Ascending aorta (tissue), 2 donors: ENCODE measurements at regions not wholly inside any gene's neighbourhood (a gene's known extent, or its start where the extent isn't known, plus 50 kb on each side); places are given as distances from the start of the nearest gene placed in this dataset.
"Not testable (repeated sequence)": the region's sequence is repeated elsewhere in the genome, so short reads cannot be mapped to it uniquely, and the experiment has no call there.

Source experiments
- DNase-seq, 2 donors: peaks; one replicate each; pipeline ENCODE4 v3.0.0-alpha.2; 2019; ENCODE audit warnings: low spot score in 2 of 2
- H3K27ac ChIP-seq, 2 donors: fragments of 200-600 bp; sonication (generic); one replicate each; pipeline ENCODE4 v1.5.1; 2016 to 2017; ENCODE audit warnings: mild to moderate bottlenecking in 1 of 2
- H3K27me3 ChIP-seq: fragments of 200-600 bp; sonication (generic); one replicate; pipeline ENCODE4 v1.5.1; 2017
- H3K36me3 ChIP-seq, 2 donors: fragments of 200-600 bp; sonication (generic); one replicate each; pipeline ENCODE4 v1.5.1; 2016
- H3K4me1 ChIP-seq, 2 donors: fragments of 200-600 bp; sonication (generic); one replicate each; pipeline ENCODE4 v1.5.1; 2016 to 2017; ENCODE audit warnings: mild to moderate bottlenecking in 1 of 2
- H3K4me3 ChIP-seq, 2 donors: fragments of 200-600 bp; sonication (generic); one replicate each; pipeline ENCODE4 v1.5.1; 2016 to 2017; ENCODE audit warnings: mild to moderate bottlenecking in 1 of 2
- H3K9me3 ChIP-seq, 2 donors: fragments of 200-600 bp; sonication (generic); one replicate each; pipeline ENCODE4 v1.5.1; 2016
- intact Hi-C: fragments of 100-400 bp; cut with DNase I; formaldehyde crosslinking; loops from one replicate; pipeline ENCODE4 v1.15.1; 2023
- TF ChIP-seq, protein P1 (sequence below), 3 experiments: fragments of 200-600 bp in 2 of 3; fragments of 450-650 bp in 1 of 3; sonication (generic) in 2 of 3; IDR thresholded peaks; one replicate each; pipeline ENCODE4 v1.5.1; 2016 to 2019; ENCODE audit warnings: antibody characterized with exemption in 3 of 3, mild to moderate bottlenecking in 1 of 3, moderate library complexity in 1 of 3

DNA sequence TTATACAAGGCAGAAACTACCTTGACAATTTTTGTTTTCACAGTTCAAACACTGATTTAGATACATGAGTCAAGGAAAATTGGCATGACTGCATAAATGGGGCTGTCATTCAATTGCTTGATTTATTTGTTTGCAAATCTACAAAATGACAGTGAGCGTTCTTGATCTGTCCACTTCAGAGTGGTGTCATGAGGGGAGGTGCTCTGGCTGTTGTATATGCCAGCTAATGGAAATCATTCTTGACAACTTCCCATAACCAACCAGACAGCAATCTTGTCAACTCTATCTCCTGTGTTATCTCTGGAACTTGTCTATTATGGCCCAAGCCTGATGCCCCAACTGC is 120.6 kb upstream of the UGP2 start:
- intact Hi-C loops: no loop called here
- H3K36me3 ChIP-seq: no peaks in the 10 kb centered on the region
- no peak overlapping the region for H3K4me3 ChIP-seq
- no peaks in the 10 kb centered on the region for H3K27me3 ChIP-seq
- H3K4me1 ChIP-seq: no peaks in the 10 kb centered on the region
- no peak for DNase-seq
- no peak overlapping the region for H3K27ac ChIP-seq
- TF ChIP-seq, protein P1, sequence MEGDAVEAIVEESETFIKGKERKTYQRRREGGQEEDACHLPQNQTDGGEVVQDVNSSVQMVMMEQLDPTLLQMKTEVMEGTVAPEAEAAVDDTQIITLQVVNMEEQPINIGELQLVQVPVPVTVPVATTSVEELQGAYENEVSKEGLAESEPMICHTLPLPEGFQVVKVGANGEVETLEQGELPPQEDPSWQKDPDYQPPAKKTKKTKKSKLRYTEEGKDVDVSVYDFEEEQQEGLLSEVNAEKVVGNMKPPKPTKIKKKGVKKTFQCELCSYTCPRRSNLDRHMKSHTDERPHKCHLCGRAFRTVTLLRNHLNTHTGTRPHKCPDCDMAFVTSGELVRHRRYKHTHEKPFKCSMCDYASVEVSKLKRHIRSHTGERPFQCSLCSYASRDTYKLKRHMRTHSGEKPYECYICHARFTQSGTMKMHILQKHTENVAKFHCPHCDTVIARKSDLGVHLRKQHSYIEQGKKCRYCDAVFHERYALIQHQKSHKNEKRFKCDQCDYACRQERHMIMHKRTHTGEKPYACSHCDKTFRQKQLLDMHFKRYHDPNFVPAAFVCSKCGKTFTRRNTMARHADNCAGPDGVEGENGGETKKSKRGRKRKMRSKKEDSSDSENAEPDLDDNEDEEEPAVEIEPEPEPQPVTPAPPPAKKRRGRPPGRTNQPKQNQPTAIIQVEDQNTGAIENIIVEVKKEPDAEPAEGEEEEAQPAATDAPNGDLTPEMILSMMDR (IDR thresholded peaks at IDR 0.05): no peak
- no peaks in the 10 kb centered on the region for H3K9me3 ChIP-seq

DNA sequence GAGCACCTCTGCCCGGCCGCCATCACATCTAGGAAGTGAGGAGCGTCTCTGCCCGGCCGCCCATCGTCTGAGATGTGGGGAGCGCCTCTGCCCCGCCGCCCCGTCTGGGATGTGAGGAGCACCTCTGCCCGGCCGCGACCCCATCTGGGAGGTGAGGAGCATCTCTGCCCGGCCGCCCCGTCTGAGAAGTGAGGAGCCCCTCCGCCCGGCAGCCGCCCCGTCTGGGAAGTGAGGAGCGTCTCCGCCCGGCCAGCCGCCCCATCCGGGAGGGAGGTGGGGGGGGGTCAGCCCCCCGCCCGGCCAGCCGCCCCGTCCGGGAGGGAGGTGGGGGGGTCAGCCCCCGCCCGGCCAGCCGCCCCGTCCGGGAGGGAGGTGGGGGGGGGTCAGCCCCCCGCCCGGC is 119.4 kb upstream of the UGP2 start:
- H3K27me3 ChIP-seq, DNase-seq, H3K27ac ChIP-seq, H3K4me1 ChIP-seq, H3K9me3 ChIP-seq, H3K4me3 ChIP-seq, H3K36me3 ChIP-seq, intact Hi-C loops: not testable (repeated sequence)

DNA sequence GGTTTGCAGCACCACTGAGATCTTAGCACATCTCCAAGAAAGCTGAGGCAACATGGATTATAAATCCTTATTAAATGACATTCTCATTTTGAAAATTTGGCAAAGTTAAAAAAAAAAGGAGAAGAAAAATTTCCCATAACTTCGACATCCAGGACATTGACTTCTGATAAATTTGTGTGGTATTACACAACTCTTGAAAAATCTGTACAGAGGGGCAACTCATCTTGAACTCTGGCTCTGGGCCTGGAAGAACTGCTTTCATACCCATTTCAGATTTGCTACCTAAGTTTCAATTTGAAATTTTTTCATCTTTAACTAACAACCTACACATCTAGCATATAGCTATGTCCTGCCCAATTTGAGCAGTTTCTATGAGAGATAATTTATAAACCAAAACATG is 118.0 kb upstream of the UGP2 start:
- intact Hi-C loops: no loop called here
- Histone ChIP-seq H3K4me3 (no peak overlapping the region), H3K27ac (no peak overlapping the region), H3K9me3 (no peaks in the 10 kb centered on the region), H3K4me1 (no peaks in the 10 kb centered on the region), H3K36me3 (no peaks in the 10 kb centered on the region), H3K27me3 (no peaks in the 10 kb centered on the region)
- TF ChIP-seq, protein P1 (IDR thresholded peaks at IDR 0.05): no peak
- DNase-seq: no peak

- H3K9me3 ChIP-seq, H3K4me1 ChIP-seq, H3K27me3 ChIP-seq, H3K36me3 ChIP-seq, DNase-seq, intact Hi-C loops, H3K27ac ChIP-seq, H3K4me3 ChIP-seq: not testable (repeated sequence)
These were observed 116.5 kb upstream of the UGP2 start for GRCh38 chr2:63725212-63725611.

DNA sequence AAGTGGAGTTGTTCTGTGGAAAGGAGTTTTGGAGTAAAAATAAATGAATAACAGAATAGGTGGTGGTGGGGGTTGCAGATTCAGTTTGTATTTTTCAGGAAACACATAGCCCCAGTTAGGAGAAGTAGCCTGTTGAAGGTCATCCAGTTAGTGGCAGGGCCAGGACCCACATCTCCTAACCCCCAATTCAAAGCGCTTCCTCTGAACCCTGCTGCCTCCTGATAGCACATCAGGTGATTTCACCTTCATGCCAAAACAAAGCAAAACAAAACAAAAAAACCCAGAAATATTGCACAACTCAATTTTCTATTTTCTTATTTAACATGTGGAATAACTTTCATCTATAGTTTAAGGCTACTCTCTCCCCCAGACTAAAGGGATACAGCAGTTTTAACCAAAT is 112.3 kb upstream of the UGP2 start:
- Histone ChIP-seq H3K27me3 (no peaks in the 10 kb centered on the region), H3K27ac (no peak overlapping the region), H3K4me3 (no peak overlapping the region), H3K4me1 (no peaks in the 10 kb centered on the region), H3K36me3 (no peaks in the 10 kb centered on the region), H3K9me3 (no peaks in the 10 kb centered on the region)
- DNase-seq: no peak
- intact Hi-C loops: no loop called here
- TF ChIP-seq, protein P1 (IDR thresholded peaks at IDR 0.05): no peak

DNA sequence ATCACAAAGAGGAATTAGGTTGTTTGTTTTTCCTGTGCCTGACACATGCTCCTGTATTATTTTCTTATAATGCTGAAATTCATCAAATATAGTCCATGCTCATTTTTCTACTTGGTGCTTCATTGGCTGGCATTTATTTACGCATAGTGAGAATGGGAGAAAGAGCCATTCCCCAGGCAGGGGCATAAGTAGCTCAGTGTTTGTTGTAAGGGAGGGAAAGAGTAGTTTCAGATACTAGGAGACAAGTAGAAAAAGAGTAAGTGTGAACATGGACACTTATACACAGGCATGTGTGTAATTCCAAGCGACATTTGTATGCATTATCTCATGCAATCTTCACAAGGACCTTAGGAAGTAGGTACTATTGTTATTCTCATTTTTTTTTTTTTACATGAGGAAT is 111.9 kb upstream of the UGP2 start:
- H3K4me1 ChIP-seq: no peaks in the 10 kb centered on the region
- no peak overlapping the region for H3K4me3 ChIP-seq
- H3K27me3 ChIP-seq: no peaks in the 10 kb centered on the region
- H3K9me3 ChIP-seq: no peaks in the 10 kb centered on the region
- no peaks in the 10 kb centered on the region for H3K36me3 ChIP-seq
- intact Hi-C loops: no loop called here
- no peak for DNase-seq
- TF ChIP-seq, protein P1 (IDR thresholded peaks at IDR 0.05): no peak
- no peak overlapping the region for H3K27ac ChIP-seq

- Histone ChIP-seq H3K4me3 (no peak overlapping the region), H3K27me3 (no peaks in the 10 kb centered on the region), H3K4me1 (peaks cover 0 to 17% of the 10 kb centered on the region in 2 donors), H3K36me3 (no peaks in the 10 kb centered on the region), H3K9me3 (no peaks in the 10 kb centered on the region), H3K27ac (no peak overlapping the region)
- TF ChIP-seq, protein P1 (IDR thresholded peaks at IDR 0.05): no peak
- DNase-seq: no peak
- intact Hi-C loops: no loop called here
These were observed 107.2 kb upstream of the UGP2 start for GRCh38 chr2:63734510-63734909.
